HG02852 (cell line): ENCODE measurements at regions not wholly inside any gene's neighbourhood (a gene's known extent, or its start where the extent isn't known, plus 50 kb on each side); places are given as distances from the start of the nearest gene placed in this dataset.

ENCODE experiments used
- ATAC-seq: cut with Tn5 transposase; IDR thresholded peaks from one replicate; pipeline ENCODE4 v1.9.1; 2021; ENCODE audit warnings: mild to moderate bottlenecking, moderate library complexity; ENCODE audit not compliant: unreplicated experiment

DNA sequence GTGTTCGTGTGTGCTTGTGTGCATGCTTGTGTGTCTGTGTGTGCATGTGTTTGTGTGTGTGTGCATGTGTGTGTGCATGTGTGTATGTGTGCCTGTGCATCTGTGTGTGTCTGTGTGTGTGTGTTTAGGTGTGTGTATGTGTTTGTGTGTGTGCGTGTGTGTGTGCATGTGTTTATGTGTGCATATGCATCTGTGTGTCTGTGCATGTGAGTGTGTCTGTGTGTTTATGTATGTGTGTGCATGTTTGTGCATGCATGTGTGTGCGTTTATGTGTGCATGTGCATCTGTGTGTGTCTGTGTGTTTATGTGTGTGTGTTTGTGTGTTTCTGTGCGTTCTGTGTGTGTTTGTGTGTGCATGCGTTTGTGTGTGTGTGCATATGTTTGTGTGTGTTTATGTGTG lies 106.6 kb upstream of the TNRC6C start:
- ATAC-seq, result no peak

DNA sequence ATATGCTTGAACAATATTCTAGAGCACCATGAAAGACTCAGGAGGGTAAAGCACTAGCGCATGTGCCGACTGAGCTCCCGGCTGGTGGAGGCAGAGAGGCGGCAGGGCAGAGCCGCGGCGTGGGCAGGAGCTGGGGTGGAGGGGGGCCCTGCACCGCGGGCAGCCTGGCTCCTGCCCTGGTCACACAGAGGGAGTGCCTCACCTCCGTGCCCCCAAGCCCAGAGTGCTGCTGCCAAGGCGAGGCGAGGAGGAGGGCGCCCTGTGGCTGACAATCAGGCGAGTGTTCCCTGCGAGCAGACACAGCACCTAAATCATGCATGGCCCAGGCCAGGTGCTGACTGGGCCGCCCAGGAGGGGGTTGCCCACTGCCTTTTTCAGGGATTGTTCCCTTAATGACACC lies 105.8 kb upstream of the TNRC6C start:
- no peak for ATAC-seq

DNA sequence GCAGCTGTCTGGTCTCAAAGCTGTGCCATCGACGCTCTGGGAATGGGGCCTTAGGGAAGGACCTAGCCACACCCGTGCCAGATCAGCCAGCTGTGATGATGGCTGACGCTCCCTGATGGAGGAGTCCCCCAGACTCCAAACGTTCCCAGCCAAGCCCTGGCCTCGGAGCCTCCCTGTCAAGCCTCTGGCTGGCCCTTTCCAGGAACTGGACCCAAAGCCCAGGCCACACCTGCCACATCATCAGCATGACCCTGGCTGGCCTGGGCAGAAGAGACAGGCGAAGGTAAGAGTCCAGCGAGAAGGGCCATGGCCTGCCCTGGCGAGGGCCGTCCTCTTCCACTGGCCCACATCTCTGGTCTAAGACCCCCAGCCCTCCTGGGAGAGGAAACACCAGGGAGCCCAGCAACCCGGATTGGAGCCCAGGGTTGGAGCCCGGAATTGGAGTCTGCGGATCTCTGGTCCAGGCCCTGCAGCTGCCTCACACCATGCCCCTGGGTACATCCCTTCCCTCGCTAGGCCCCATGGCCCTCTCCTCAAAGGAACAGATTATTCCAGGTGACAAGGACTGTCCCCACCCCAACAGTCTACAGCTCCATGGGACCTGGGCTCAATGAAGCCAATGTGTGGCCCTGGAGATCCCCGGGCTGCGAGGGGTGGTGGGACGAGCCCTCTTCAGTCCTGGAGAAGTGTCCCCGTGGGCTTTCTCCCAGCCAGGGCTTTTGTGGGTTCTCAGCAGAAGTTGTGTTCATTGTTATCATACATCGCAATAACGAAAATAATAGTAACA lies 105.1 kb upstream of the TNRC6C start:
- no peak for ATAC-seq

DNA sequence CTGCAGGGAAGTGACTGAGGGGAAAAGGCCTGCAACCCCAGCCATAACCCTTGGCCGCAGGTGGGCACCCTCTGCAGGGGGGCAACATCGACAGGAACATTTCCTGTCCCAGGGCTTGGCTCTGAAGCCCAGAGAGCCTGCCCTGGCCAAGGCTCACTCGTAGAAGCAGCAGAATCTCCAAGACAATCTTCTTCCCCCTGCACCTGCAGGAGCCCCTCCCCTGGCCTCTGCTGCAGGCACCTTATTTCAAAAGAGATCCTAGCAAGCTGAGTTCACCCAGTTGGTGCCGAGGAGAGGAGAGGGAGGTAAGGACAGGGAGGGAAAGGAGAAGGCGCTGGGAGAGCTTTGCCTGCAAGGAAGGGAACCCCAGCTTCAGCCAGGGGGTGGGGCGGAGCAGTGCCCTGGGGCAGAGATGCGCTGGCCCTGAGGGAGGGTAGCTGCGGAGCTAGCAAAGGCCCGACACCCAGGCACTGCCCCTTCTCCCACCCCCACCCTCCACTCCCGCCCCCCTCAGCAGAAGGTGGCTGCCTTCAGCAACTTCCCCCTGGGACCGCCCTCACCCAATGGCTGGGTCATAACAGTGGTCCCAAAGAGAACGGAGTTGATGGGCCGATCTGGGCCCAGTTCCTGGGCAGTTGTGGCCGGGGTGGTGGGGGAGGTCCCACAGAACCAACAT lies 104.3 kb upstream of the TNRC6C start:
- ATAC-seq, result no peak

DNA sequence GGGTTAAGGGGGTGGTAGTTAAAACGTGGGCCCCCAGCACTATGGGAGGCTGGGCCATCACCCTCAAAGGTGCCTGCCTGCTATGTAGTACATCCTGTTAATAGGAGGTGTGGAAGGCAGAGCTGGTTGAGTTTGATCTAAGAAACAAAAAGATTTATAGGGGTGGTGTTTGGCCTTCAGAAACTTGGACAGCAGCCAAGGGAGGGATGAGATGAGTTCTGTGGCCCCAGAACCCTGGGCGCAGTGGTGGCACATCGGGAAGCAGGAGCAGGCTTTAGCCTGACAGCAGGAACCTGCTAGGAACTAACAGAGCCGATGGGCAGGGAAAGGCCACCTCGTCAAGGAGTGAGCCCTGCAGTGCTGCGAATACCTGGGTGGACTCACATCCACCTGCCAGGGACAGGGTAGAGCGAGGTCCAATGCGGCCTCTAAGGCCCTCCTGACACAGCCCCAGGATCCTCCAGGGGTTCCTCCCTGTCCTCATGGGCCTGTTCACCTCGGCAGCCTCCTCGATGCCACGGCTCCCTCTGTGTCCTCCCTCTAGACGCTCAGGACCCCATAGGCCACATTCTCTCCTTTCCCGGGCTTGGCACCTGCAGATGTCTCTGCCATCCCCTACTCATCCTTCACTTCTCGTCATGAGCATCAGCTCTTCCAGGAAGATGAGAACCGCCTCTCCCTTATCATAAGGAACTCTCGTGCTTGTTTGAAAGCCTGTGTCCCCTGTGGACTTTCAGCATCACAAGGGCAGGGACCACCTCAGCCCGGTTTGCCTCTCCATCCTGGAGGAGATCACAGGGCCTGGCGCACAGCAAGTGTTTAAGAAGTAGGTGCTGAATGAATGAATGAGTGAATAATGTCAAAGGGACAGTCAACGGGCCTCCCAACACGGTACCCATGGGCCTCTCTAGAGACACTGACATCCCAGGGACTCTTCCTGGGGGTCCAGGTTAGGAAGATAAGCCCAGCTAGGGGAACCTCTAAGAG lies 103.5 kb upstream of the TNRC6C start:
- no peak for ATAC-seq

DNA sequence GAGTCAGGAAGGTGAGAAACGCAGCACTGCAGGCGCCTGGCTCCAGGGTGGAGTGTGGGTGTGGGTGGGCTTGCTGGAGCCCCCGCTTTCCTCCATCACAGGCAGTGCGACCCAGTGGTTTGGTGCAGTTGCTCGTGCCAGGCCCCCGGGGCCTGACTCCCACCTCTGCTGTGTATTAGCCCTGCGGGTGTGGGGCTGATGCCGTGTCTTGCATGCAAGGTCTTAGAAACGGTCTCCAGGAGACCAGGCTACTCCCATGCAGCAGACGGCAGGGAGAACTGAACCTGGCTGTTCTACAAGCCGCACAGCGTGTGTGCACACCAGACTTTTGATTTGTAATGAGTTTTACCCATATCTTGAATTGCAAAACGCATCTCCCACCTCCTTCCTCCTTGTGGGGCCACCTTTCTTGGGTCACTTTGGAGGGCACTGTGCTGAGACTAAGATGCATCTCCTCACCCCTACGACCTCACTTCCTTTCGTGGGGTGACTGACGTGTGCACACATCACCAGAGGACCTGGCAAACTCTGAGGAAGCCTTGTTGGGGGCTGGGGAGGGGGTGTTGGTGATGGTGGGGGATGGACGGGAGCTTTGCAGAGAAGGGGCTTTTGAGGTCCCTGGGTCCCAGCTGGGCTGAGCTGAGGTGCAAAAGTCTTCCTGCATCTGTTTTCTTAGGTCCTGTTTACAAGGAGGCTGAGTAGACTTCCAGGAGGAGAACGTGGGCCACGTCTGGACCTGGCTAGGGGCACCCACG lies 101.8 kb upstream of the TNRC6C start:
- no peak for ATAC-seq

DNA sequence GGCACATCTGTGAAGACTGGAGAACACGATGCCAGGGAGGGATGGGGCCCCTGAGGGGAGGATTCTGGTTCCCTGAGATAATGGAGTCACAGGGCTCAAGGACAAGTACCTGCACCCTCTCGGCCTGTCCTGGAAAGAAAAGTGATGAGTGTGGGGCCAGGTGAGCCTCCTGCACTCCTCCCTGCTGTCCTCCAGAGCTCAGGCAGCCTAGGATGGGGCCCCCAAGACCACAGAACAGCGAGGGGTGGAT lies 101.3 kb upstream of the TNRC6C start:
- ATAC-seq, result no peak

DNA sequence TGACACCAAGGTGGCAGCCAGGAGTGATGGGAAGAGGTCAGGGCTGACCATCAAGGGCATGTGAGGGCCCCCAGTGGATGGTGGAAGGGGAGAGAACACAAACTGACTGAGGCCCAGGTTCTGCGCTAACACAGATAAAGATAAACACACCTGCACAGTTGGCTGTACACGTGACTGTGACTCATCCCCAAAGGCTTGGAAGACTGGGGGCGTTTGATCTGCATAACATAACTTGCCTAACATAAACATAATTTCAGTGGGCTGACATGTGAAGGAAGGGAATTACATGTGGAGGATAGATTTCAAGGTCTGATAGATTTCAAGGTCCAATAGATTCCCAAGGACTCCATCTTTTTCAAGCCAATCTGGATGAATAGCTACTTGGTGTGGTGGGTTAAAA lies 100.9 kb upstream of the TNRC6C start:
- no peak for ATAC-seq

DNA sequence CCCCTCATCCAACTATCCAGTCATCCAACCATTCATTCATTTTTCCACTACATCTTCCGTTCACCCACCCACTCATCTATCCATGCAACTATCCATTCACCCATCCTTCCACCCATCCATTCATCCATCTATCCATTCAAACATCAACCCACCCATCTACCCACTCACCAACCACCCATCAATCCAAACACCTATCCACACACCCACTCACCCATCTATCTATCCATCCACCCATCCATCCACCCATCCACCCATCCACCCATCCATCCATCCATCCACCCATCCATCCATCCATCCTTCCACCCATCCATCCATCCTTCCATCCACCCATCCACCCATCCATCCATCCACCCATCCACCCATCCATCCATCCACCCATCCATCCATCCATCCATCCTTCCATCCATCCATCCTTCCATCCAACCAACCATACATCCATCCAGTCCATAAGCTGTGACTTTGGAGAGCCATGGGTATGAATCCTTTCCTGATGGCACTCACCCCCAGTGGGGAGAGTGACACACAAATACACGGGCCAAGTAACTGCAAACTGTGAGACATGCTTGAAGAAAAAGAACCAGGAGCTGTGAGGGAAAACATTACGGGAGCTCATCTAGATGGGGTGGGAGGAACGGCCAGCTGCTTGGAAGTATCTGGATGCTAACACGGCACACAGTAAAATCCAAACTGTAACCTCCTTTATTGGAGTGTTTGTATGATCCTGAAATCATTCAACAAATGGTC lies 100.0 kb upstream of the TNRC6C start:
- ATAC-seq, result no peak

DNA sequence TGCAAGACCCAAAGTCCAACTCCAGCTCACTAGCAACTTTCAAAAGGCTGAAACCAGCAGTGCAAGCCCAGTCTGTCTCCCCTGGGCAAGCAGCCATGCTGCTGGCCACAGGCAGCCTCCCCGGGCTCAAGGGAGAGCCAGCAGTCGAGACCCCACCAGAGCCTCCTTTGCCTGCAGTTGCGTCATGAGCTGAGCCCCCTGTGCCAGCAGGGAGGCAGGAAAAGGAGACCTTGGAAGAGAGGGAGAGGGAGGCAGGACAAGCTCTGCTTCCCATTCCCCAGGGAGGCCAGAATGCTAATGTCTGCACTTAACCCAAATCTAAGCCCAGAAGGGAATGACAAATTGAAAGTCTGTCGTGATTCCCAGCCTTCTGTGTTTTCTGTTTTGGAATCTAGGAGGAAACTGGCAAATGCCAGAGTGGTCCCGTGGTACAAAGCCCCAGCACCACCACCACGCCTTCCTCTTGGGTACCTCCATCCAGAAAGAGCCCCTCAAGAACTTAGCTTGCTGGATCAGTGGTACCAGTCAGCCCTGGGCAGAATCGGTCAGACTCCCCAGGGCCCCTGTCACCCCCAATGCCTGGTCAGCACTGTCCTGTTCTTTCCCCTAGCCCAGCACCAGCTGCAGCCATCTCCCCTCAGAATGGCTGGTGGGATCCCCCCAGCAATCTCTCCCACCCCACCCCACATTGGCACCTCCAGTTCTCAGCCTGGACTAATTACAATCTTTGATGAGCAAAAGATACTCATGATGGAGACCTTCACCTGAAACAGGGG lies 99.3 kb upstream of the TNRC6C start:
- no peak for ATAC-seq

DNA sequence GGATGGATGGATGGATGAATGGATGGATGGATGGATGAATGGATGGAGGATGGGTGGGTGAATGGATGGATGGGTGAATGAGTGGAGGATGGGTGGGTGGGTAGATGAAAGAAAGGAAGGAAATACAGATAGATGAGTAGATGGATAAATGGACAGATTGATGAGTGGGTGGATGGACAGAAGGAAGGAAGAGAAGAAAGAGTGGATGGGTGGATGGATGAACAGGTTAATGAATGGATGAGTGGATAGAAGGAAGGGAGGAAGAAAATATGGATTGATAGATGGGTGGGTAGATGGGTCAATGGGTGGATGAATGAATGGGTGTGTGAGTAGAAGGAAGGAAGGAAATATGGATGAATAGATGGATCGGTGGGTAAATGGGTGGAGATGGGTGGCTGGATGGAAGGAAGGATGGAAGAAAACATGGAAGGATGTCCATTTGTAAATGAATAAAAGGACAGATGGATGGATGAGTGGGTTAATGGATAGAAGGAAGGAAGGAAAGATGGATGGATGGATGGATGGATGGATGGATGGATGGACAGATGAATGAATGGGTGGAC lies 97.3 kb upstream of the TNRC6C start:
- no peak for ATAC-seq

DNA sequence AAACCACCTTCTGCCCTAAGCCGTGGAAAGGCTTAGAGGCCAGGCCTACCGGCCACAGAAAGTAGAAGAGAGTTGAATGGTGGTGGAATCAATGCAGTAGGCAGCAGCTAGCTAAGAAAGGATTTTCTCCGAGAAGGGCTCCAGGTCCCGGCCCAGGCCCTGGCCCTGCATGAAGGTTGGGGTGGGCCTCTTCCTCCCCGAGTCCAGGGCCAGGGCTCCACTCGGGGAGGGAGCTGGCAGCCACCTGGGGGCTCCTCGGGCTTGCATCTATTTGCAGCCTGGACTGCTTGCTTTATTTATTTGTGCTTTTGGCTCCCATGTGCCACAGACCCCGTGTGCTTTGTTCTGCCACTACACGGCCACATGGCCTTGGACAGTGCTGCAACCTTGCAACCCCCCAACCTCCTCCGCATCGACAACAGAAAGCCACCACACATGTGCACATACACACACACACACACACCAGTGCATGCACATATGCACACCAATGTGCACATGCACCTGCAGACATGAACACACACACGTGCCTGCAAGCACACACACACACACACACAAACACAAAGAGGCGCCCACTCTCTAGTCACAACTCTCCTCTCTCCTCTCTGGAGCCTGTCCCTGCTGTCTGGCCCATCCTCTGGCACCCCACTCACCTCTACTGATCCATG lies 96.4 kb upstream of the TNRC6C start:
- ATAC-seq, result no peak

DNA sequence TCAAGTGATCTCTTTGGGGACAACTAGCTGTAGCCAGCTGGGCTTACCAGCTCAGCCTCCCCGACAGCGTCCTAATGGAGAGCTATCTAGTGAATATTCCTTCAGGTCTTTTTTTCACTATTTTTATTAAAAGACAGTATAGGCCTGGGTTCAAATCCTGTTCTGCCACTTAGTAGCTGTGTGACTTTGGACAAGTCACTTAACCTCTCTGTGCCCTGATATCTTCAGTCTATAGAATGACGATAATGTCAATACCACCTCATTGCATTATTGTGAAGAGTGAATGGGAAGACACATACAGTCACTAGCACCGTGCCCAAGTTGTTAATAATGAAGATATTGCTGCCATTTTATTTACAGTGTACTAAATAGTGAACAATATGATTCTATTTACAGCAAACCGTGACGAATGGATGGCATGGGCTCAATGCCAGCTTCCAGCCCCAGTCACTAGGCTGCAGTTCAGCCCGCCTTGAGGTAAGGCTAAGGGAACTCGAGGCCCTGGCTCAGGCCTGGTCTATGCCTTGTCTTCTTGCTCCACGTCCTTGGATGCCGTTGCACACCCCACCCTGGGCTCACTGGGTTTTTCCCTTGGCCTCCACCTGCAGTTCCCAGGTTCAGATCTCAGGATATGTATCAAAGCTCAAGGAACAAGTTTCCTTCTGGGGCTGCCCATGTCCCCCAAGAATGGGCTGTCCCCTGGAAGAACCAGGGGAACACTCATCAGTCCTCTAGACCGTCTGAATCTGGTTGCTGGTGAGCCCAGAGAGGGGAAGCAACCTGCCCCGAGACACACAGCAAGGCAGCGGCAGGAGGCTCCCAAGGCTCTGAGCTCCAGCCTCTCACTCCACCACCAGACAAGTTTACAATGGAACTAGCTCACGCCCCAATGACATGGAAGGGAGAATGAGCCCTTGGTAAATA lies 95.4 kb upstream of the TNRC6C start:
- ATAC-seq, result no peak

DNA sequence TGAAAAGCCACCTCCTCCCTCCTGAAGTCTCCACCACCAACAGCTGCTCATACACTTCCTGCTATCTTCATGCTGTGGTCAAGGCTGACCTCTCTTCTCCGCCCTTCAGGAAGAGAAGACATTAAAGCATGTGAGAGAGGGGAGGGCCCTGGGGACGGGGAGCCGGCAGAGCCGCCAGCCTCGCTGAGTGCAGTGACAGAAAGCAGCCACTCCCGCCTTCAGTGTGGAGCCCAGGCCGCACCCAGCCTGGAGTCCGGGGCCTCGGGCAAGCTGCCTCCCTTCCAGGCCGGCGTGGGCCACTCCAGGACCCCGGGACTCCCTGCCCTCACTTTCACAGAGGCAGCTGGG lies 94.7 kb upstream of the TNRC6C start:
- ATAC-seq, result no peak

DNA sequence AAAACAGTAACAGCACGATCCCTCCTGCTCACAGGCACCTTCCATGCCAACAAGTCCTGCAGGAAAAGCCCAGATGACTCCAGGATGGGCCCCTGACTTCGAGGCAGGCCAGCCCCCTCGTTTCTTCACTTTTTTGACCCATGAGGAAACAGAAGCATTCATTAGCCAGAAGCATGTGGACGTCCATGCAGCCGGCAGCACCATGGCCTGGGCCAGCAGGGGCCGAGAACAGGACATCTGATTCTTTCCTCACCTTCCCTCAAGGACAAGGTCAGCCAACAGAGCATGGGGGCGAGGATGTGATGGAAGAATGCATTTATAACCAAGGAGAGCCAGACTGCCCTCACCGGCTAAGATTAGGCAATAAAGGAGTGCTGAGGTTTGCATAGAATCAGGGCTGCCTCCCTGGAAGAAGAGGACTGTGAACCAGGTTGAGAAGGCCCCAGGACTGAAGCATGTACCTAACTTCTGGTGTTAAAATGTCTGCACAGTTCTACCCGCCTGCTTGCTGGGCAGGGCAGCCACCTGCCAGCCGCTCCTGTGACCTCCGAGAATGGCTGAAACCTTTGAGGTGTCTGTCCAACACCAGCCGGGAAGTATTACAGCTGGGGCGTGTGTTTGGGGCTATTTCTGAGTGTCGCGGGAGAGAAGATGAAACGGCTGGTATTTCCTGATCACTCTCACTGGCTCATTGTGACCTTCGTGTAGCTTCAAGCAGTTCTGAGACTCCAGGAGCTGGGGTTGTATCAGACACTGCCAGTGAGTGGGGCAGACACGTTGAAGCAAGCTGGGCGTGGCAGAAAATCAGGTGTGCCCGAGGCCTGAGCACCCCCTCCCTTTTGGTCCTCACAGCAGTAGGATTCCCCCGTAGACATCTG lies 94.0 kb upstream of the TNRC6C start:
- ATAC-seq, result no peak

DNA sequence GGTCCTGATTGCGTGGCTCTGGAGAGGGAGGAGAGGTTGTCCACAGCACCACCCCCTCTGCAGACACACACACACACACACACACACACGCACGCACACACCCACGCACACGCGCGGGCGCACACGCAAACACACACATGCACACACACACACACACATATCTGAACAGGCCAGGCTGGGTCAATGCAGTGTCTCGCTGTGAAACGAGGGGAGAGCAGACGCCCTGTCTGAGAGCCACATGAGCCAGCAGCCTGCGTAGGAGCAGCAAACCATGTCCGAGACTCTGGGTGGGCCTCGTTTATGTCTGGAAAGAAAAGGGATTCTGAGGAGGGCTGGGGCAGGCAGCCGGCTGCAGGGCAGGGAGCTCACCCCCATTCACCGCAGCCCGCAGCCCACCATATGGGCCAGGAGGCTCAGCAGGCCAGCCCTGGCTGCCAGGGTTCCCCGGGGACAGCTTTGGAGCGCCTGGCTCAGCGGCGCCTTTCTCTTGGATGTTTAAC lies 93.3 kb upstream of the TNRC6C start:
- ATAC-seq, result no peak

DNA sequence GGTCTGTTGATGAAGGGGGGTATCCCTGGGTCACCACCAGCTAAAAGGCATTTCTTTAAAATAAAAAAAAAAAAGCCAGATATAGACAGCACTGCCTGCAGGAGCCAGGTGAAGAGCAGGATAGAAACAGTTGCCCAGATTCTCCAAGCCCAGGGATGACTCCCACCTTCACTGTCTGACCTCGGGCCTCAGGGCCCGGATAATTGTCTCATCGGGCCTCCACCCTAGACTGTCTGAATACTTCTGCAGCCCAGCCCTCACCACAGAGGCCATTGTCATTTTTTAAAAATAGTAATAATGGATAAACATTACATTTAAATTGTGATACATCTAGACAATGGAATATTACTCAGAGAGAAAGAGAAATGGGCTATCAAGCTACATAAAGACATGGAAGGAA lies 92.8 kb upstream of the TNRC6C start:
- no peak for ATAC-seq
